ENCODE measurements at regions not wholly inside any gene's neighbourhood (a gene's known extent, or its start where the extent isn't known, plus 50 kb on each side); places are given as distances from the start of the nearest gene placed in this dataset.

DNA sequence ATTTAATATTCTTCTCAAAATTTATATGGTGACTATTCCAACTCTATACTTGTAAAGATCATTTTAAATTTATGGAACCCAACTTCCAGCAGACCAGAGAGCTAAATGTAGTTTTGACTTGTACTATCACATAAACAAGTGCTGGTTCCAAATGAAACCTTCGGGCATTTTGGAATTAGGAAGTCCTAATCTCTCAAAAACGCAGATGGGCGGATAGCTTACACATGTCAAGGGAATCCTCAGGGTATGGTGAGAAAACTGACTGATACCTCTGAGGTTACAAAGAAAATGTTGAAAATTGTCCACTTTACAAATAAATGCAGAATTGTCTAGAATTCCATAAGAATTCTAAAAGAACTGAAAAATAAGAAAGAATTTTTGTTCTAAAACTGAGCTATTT is 224.1 kb downstream of the SS18 start:
- TF ChIP-seq CTCF (IDR thresholded peaks at IDR 0.05) (no peak), EP300 (IDR thresholded peaks at IDR 0.05) (no peak), POLR2A (IDR thresholded peaks at IDR 0.05) (no peak)

All from ovary (tissue), 3 donors.